ENCODE measurements at regions not wholly inside any gene's neighbourhood (a gene's known extent, or its start where the extent isn't known, plus 50 kb on each side); places are given as distances from the start of the nearest gene placed in this dataset.

DNA sequence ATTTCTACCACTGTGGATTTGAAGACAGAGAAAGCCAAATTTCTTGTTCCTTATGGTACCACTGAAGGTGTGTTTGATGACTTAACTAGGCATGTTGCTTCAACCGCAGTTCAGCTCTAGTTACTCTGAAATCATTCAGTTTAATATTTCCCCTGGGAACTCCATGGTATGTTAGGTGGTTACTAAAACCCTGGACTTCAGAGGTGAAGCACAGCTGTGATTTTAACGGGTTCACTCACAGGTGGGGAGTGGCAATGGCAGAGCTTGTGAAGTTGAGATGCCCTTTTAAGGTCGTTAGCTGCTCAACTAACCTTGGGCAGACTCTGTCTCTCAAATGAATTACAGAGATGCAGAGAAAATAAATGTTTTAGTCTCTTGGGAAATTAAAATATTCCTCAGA, 163.6 kb upstream of the PHYHIPL start:
- Histone ChIP-seq H3K36me3 (no peaks in the 10 kb centered on the region), H3K27me3 (no peaks in the 10 kb centered on the region), H3K4me3 (no peak overlapping the region), H3K9me3 (no peaks in the 10 kb centered on the region), H3K27ac (no peak overlapping the region), H3K4me1 (peaks cover 0 to 11% (median 6%) of the 10 kb centered on the region in 4 donors)
- WGBS, 2 donors = 60 to 69% methylated on average over 3 of the region's 3 CpGs
- TF ChIP-seq, protein P1, sequence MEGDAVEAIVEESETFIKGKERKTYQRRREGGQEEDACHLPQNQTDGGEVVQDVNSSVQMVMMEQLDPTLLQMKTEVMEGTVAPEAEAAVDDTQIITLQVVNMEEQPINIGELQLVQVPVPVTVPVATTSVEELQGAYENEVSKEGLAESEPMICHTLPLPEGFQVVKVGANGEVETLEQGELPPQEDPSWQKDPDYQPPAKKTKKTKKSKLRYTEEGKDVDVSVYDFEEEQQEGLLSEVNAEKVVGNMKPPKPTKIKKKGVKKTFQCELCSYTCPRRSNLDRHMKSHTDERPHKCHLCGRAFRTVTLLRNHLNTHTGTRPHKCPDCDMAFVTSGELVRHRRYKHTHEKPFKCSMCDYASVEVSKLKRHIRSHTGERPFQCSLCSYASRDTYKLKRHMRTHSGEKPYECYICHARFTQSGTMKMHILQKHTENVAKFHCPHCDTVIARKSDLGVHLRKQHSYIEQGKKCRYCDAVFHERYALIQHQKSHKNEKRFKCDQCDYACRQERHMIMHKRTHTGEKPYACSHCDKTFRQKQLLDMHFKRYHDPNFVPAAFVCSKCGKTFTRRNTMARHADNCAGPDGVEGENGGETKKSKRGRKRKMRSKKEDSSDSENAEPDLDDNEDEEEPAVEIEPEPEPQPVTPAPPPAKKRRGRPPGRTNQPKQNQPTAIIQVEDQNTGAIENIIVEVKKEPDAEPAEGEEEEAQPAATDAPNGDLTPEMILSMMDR (IDR thresholded peaks at IDR 0.05) = no peak
- TF ChIP-seq POLR2A (IDR thresholded peaks at IDR 0.05) (no peak), EP300 (IDR thresholded peaks at IDR 0.05) (no peak)
- no peak for DNase-seq
- intact Hi-C loops (cut with DNase I) = no loop called here

GRCh38 chr10:59016043-59016442, 160.4 kb upstream of the PHYHIPL start:
- intact Hi-C loops (cut with DNase I) = no loop called here
- Histone ChIP-seq H3K9me3 (no peaks in the 10 kb centered on the region), H3K27ac (no peak overlapping the region), H3K4me3 (no peak overlapping the region), H3K27me3 (no peaks in the 10 kb centered on the region), H3K36me3 (no peaks in the 10 kb centered on the region), H3K4me1 (no peaks in the 10 kb centered on the region)
- TF ChIP-seq POLR2AphosphoS5 (IDR thresholded peaks at IDR 0.05) = no peak
- TF ChIP-seq EP300 (IDR thresholded peaks at IDR 0.05) = no peak
- TF ChIP-seq, protein P1 (IDR thresholded peaks at IDR 0.05) = no peak
- no peak for TF ChIP-seq POLR2A (IDR thresholded peaks at IDR 0.05)
- no peak for DNase-seq
- 69 to 77% methylated on average over 4 of the region's 4 CpGs for WGBS, 2 donors

GRCh38 chr10:59018977-59019376, 157.5 kb upstream of the PHYHIPL start:
- Histone ChIP-seq H3K4me3 (peak overlapping the region in 2 of 4 donors; percentile 9 to 13), H3K27me3 (no peaks in the 10 kb centered on the region), H3K27ac (peak overlapping the region in 1 of 4 donors; percentile 20), H3K9me3 (no peaks in the 10 kb centered on the region), H3K36me3 (no peaks in the 10 kb centered on the region), H3K4me1 (no peaks in the 10 kb centered on the region)
- DNase-seq = no peak
- no peak for TF ChIP-seq EP300 (IDR thresholded peaks at IDR 0.05)
- no peak for TF ChIP-seq POLR2A (IDR thresholded peaks at IDR 0.05)
- TF ChIP-seq POLR2AphosphoS5 (IDR thresholded peaks at IDR 0.05) = no peak
- TF ChIP-seq, protein P1 (IDR thresholded peaks at IDR 0.05) = no peak
- 79 to 88% methylated on average over 5 of the region's 5 CpGs for WGBS, 2 donors
- intact Hi-C loops (cut with DNase I) = no loop called here

DNA sequence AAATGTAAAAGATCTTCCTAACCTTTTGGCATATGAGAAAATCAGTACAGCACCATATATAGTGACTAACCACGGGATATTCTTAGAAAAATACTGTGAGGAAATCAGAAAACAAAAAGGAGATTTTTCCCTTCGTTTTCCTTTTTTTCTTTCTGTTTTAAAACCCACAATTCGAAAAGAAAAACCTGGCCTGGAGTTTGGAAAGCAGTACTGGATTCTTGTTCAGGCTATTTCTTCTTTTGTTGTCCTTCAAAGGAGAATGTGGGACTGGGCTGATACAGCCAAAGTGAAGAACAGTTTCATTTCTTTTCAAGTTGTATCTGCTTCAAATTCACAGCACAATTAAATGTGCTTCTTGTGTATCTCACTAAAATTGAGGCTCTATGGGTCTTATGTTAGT, 156.8 kb upstream of the PHYHIPL start:
- TF ChIP-seq POLR2A (IDR thresholded peaks at IDR 0.05) (no peak), EP300 (IDR thresholded peaks at IDR 0.05) (no peak), POLR2AphosphoS5 (IDR thresholded peaks at IDR 0.05) (no peak)
- TF ChIP-seq, protein P1 (IDR thresholded peaks at IDR 0.05) = no peak
- peak overlapping the region in 2 of 4 donors; percentile 9 to 13 for H3K4me3 ChIP-seq
- WGBS, 2 donors = 31 to 51% methylated on average over 3 of the region's 3 CpGs
- no peaks in the 10 kb centered on the region for H3K9me3 ChIP-seq
- intact Hi-C loops (cut with DNase I) = no loop called here
- DNase-seq = no peak
- peak overlapping the region in 1 of 4 donors; percentile 20 for H3K27ac ChIP-seq
- no peaks in the 10 kb centered on the region for H3K27me3 ChIP-seq
- H3K4me1 ChIP-seq = no peaks in the 10 kb centered on the region
- H3K36me3 ChIP-seq = no peaks in the 10 kb centered on the region

DNA sequence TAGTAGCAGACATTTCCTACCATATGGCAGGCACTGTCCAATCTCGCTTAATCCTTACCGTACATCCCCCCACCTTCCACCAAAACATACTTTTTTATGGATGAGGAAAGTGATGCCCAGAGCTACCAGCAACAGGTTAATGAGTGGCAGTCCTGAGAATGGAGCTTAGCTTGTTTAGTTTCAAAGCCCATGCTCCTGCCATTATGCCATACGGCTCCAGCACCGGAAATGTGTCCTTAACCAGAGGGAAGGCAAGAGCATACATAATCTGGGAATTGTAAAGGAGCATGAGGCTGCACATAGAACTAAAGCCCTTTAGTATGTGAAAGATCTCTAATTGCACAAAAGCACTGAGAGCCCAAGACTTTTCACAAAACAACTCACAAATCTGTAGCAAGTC, 155.9 kb upstream of the PHYHIPL start:
- no peaks in the 10 kb centered on the region for H3K4me1 ChIP-seq
- no peak for TF ChIP-seq POLR2A (IDR thresholded peaks at IDR 0.05)
- DNase-seq = no peak
- no peak overlapping the region for H3K27ac ChIP-seq
- no peaks in the 10 kb centered on the region for H3K9me3 ChIP-seq
- 93 to 94% methylated on average over 4 of the region's 4 CpGs for WGBS, 2 donors
- intact Hi-C loops (cut with DNase I) = no loop called here
- H3K4me3 ChIP-seq = no peak overlapping the region
- H3K27me3 ChIP-seq = no peaks in the 10 kb centered on the region
- no peaks in the 10 kb centered on the region for H3K36me3 ChIP-seq

All from sigmoid colon (tissue), 6 donors.